ENCODE measurements at regions not wholly inside any gene's neighbourhood (a gene's known extent, or its start where the extent isn't known, plus 50 kb on each side); places are given as distances from the start of the nearest gene placed in this dataset.

DNA sequence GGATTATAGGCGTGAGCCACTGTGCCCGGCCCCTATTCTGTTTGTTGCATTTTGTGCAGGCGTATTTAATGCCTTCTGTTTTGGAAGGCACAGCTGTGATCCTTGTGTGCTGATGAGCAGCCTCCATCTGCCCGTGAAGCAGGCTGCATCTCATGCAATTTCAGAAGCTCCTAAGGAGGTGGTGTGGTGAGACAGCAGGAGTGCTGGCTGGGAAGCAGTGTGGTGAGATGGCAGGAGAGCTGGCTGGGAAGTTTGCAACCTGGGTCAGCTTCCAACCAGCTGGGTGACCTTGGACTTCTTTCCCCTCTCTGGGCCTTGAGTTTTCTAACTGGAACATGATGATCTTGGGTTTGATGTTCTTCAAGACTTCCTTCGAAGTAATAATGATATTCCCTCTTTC lies 525.1 kb downstream of the TBC1D22A start:
- TF ChIP-seq EZH2 (IDR thresholded peaks at IDR 0.05; ENCODE audit: insufficient read depth, poor library complexity, severe bottlenecking) (no peak), EZH2phosphoT487 (IDR thresholded peaks at IDR 0.05; ENCODE audit: insufficient read depth, low read depth) (no peak)
